ENCODE measurements at regions not wholly inside any gene's neighbourhood (a gene's known extent, or its start where the extent isn't known, plus 50 kb on each side); places are given as distances from the start of the nearest gene placed in this dataset.

DNA sequence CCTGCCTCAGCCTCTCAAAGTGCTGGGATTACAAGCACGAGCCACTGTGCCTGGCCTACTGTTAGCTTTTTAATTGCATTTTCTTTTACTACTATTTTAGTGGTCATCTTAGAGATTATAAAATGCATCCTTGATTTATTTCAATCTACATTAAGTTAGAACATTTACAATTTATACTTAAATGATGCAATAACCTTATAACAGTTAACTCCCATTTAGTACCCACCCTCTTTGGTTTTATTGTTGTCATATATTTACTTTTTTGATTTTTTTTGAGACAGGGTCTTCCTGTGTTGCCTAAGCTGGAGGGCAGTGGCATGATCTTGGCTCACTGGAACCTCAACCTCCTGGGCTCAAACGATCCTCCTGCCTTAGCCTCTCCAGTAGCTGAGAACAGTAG is 77.3 kb downstream of the PPCDC start:
- no peak for ATAC-seq
- intact Hi-C loops (cut with DNase I): no loop called here
- no peaks in the 10 kb centered on the region for H3K27me3 ChIP-seq
- H3K27ac ChIP-seq: no peak overlapping the region
- TF ChIP-seq, protein P1, sequence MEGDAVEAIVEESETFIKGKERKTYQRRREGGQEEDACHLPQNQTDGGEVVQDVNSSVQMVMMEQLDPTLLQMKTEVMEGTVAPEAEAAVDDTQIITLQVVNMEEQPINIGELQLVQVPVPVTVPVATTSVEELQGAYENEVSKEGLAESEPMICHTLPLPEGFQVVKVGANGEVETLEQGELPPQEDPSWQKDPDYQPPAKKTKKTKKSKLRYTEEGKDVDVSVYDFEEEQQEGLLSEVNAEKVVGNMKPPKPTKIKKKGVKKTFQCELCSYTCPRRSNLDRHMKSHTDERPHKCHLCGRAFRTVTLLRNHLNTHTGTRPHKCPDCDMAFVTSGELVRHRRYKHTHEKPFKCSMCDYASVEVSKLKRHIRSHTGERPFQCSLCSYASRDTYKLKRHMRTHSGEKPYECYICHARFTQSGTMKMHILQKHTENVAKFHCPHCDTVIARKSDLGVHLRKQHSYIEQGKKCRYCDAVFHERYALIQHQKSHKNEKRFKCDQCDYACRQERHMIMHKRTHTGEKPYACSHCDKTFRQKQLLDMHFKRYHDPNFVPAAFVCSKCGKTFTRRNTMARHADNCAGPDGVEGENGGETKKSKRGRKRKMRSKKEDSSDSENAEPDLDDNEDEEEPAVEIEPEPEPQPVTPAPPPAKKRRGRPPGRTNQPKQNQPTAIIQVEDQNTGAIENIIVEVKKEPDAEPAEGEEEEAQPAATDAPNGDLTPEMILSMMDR (IDR thresholded peaks at IDR 0.05): no peak
- no peaks in the 10 kb centered on the region for H3K36me3 ChIP-seq
- no peaks in the 10 kb centered on the region for H3K9me3 ChIP-seq
- no peak overlapping the region for H3K4me3 ChIP-seq
- DNase-seq: no peak
- H3K4me1 ChIP-seq: peaks cover 10% of the 10 kb centered on the region

DNA sequence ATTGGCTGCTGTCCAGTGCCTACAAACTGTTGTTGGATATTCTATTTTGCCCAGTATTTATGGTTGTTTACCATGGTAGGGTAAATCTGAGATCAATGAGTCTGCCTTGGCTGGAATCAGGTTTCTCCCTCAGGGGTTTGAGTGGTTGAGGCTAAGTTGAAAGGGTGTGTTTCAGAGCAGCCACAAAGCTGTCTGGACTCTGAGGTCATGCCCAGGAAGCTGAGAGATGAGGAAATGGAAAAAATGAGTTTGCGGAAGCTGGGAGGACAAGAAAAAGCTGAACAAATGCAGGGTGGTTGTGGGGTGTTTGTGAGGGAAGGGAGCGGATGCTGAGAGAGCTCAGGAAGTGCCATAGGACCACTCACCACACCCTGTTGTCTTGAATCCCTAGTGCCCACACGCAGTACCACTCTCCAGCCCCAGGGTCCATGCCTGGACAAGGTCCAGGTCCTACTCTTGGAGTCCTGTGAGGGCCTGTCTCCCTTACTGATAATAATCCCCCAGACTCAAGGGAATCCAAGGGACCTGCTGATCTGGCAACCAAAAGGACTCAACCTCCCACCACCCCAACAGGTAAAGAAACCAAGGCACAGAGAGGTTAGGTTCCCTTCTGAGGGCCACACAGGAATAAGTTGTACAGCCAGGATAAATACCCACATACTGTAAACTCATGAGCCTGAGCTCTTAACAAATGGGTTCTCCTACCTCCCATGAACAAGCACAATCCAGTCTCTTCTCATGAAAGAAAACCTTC is 81.6 kb downstream of the PPCDC start:
- no peak for DNase-seq
- no peak overlapping the region for H3K4me3 ChIP-seq
- peaks cover 16% of the 10 kb centered on the region for H3K4me1 ChIP-seq
- H3K36me3 ChIP-seq: no peaks in the 10 kb centered on the region
- no peaks in the 10 kb centered on the region for H3K27me3 ChIP-seq
- H3K27ac ChIP-seq: peak overlapping the region; percentile 36
- TF ChIP-seq, protein P1 (IDR thresholded peaks at IDR 0.05): no peak
- intact Hi-C loops (cut with DNase I): no loop called here
- H3K9me3 ChIP-seq: no peaks in the 10 kb centered on the region
- ATAC-seq: peak; percentile 84

GRCh38 chr15:75107516-75107907 is 84.1 kb downstream of the PPCDC start:
- DNase-seq (no peak), ATAC-seq (no peak)
- H3K4me3 ChIP-seq: no peak overlapping the region
- TF ChIP-seq, protein P1 (IDR thresholded peaks at IDR 0.05): no peak
- no peaks in the 10 kb centered on the region for H3K36me3 ChIP-seq
- H3K9me3 ChIP-seq: no peaks in the 10 kb centered on the region
- peaks cover 16% of the 10 kb centered on the region for H3K4me1 ChIP-seq
- intact Hi-C loops (cut with DNase I): no loop called here
- H3K27me3 ChIP-seq: no peaks in the 10 kb centered on the region
- no peak overlapping the region for H3K27ac ChIP-seq

DNA sequence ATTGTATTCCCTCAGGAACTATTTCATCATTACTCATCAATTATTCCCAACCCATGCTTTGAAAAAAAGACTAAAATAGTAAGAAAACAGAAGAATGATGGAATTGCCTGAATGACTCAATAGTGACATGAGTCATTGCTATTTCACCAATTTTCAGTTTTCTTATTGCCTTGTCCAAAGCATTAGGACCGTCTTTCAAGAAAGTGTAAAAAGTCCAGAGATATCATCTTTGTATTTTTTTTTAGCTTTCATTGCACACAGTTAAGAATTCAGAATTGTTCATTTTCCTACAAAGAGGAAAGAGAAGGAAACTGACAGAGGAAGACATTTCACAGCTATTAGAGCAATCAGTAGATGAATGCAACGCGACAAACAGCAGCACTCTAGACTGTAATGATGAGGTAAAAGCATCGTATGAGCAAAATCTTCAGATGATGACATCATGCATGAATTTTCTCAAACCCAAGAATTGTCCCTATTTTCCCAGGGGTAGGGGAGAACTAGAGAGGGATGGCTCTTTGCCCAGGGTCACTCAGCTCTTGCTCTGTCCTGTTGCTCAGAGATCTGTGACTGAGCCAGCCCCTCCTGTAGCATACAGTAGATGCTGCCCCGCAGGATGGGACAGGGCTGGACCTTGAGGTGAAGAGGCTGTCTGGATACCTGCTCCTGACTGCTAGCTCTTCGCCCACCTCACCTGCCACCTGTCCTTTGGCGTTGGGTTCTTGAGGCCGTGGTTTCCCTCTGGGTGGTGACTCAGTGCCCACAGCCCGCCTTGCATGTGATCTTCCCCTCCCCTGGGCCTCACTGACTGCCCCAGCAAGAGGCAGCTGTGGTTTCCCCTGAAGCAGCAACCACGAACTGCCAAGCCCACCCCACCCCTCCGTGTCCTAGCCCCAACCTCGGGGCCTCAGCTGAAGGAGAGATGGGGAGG is 84.8 kb downstream of the PPCDC start:
- intact Hi-C loops (cut with DNase I): no loop called here
- DNase-seq (no peak), ATAC-seq (peak; percentile 53)
- TF ChIP-seq, protein P1 (IDR thresholded peaks at IDR 0.05): no peak
- Histone ChIP-seq H3K36me3 (no peaks in the 10 kb centered on the region), H3K4me1 (peaks cover 16% of the 10 kb centered on the region), H3K27me3 (no peaks in the 10 kb centered on the region), H3K9me3 (peaks cover 4% of the 10 kb centered on the region), H3K27ac (no peak overlapping the region), H3K4me3 (no peak overlapping the region)

DNA sequence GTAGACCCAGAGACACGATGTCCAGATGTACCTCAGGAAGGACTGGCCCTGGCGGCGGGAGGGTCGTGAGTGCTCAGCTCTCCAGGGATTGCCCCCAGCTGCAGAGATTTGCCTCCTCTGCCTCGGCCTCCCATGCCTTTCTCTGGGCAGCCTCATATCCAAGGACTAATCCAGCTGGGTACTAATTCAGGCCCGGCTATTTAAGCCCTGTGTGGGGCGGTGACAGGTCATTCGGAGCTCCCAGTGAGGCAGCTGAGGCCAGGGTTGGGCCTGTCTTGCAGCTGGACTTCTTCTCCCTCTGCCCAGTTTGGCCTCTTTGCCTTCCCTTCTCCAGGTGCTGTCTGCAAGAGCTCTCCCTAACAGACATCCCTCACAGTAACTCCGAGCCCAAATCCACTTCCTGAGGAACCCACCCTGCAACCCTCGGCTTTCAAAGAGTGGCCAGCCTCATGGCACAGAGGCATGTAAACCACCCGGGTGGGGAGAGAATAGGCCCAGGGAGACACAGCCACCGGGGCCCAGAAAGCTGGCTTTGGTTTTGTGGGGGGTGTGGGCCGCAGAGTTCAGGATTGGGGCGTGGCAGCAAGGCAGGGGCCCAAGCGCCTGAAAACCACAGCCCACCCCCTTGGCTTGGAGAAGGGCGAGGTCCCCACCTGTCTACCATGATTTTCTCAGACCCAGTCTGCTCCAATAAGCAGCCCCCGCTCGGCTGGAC is 85.8 kb downstream of the PPCDC start:
- intact Hi-C loops (cut with DNase I): no loop called here
- Histone ChIP-seq H3K27ac (no peak overlapping the region), H3K27me3 (no peaks in the 10 kb centered on the region), H3K9me3 (peaks cover 9% of the 10 kb centered on the region), H3K4me3 (no peak overlapping the region), H3K36me3 (no peaks in the 10 kb centered on the region), H3K4me1 (peaks cover 16% of the 10 kb centered on the region)
- TF ChIP-seq, protein P1 (IDR thresholded peaks at IDR 0.05): no peak
- DNase-seq (no peak), ATAC-seq (no peak)
